ENCODE measurements at regions not wholly inside any gene's neighbourhood (a gene's known extent, or its start where the extent isn't known, plus 50 kb on each side); places are given as distances from the start of the nearest gene placed in this dataset.
A peak's percentile ranks its signal among the peaks of the same experiment; 100 is the strongest.
"Not testable (repeated sequence)": the region's sequence is repeated elsewhere in the genome, so short reads cannot be mapped to it uniquely, and the experiment has no call there.

- DNase-seq (ENCODE audit: low spot score) = no peak
Measured at GRCh38 chr18:22739061-22739642, 194.0 kb upstream of the RBBP8 start.

GRCh38 chr18:22739789-22740188 is 193.3 kb upstream of the RBBP8 start:
- no peak for DNase-seq (ENCODE audit: low spot score)

- DNase-seq (ENCODE audit: low spot score) = no peak
Measured at GRCh38 chr18:22741318-22741717, 191.8 kb upstream of the RBBP8 start.

GRCh38 chr18:22742409-22742808 is 190.7 kb upstream of the RBBP8 start:
- DNase-seq (ENCODE audit: low spot score) = peak; percentile 23

GRCh38 chr18:22745966-22746365 is 187.2 kb upstream of the RBBP8 start:
- no peak for DNase-seq (ENCODE audit: low spot score)

- no peak for DNase-seq (ENCODE audit: low spot score)
Measured at GRCh38 chr18:22752014-22752413, 181.1 kb upstream of the RBBP8 start.

GRCh38 chr18:22753130-22753831 is 179.8 kb upstream of the RBBP8 start:
- DNase-seq (ENCODE audit: low spot score) = no peak

GRCh38 chr18:22764005-22764404 is 169.1 kb upstream of the RBBP8 start:
- not testable (repeated sequence) for DNase-seq (ENCODE audit: low spot score)

GRCh38 chr18:22765896-22766295 is 167.2 kb upstream of the RBBP8 start:
- no peak for DNase-seq (ENCODE audit: low spot score)

GRCh38 chr18:22767653-22768052 is 165.5 kb upstream of the RBBP8 start:
- DNase-seq (ENCODE audit: low spot score) = no peak

- no peak for DNase-seq (ENCODE audit: low spot score)
Measured at GRCh38 chr18:22773944-22774343, 159.2 kb upstream of the RBBP8 start.

GRCh38 chr18:22778996-22779395 is 154.1 kb upstream of the RBBP8 start:
- DNase-seq (ENCODE audit: low spot score) = no peak

- no peak for DNase-seq (ENCODE audit: low spot score)
Measured at GRCh38 chr18:22783245-22783644, 149.9 kb upstream of the RBBP8 start.

GRCh38 chr18:22783662-22784076 is 149.5 kb upstream of the RBBP8 start:
- no peak for DNase-seq (ENCODE audit: low spot score)

GRCh38 chr18:22789052-22789451 is 144.1 kb upstream of the RBBP8 start:
- DNase-seq (ENCODE audit: low spot score) = no peak

GRCh38 chr18:22789600-22789999 is 143.5 kb upstream of the RBBP8 start:
- DNase-seq (ENCODE audit: low spot score) = no peak

GRCh38 chr18:22790545-22791309 is 142.4 kb upstream of the RBBP8 start:
- DNase-seq (ENCODE audit: low spot score) = no peak

GRCh38 chr18:22791310-22791610 is 141.9 kb upstream of the RBBP8 start:
- DNase-seq (ENCODE audit: low spot score) = no peak

- DNase-seq (ENCODE audit: low spot score) = no peak
Measured at GRCh38 chr18:22796113-22796512, 137.0 kb upstream of the RBBP8 start.

GRCh38 chr18:22800551-22800951 is 132.6 kb upstream of the RBBP8 start:
- no peak for DNase-seq (ENCODE audit: low spot score)

- DNase-seq (ENCODE audit: low spot score) = peak; percentile 48
Measured at GRCh38 chr18:22813648-22814328, 119.3 kb upstream of the RBBP8 start.

GRCh38 chr18:22814329-22814703 is 118.8 kb upstream of the RBBP8 start:
- DNase-seq (ENCODE audit: low spot score) = no peak

Measured in Ammon's horn (tissue), 1 donor.